C4-2B (cell line): ENCODE measurements at regions not wholly inside any gene's neighbourhood (a gene's known extent, or its start where the extent isn't known, plus 50 kb on each side); places are given as distances from the start of the nearest gene placed in this dataset.

Experiments
- CTCF ChIP-seq: fragments of 450-650 bp; conservative IDR thresholded peaks from 2 replicates; pipeline ENCODE4 v1.5.1; 2017; ENCODE audit warnings: mild to moderate bottlenecking
- ZFX ChIP-seq: fragments of 450-650 bp; IDR thresholded peaks from 2 replicates; pipeline ENCODE4 v1.6.1; 2017

- TF ChIP-seq CTCF (no peak), ZFX (no peak)
These were observed 367.8 kb upstream of the ANO5 start for GRCh38 chr11:21825127-21825526.
